ENCODE measurements at regions not wholly inside any gene's neighbourhood (a gene's known extent, or its start where the extent isn't known, plus 50 kb on each side); places are given as distances from the start of the nearest gene placed in this dataset.

DNA sequence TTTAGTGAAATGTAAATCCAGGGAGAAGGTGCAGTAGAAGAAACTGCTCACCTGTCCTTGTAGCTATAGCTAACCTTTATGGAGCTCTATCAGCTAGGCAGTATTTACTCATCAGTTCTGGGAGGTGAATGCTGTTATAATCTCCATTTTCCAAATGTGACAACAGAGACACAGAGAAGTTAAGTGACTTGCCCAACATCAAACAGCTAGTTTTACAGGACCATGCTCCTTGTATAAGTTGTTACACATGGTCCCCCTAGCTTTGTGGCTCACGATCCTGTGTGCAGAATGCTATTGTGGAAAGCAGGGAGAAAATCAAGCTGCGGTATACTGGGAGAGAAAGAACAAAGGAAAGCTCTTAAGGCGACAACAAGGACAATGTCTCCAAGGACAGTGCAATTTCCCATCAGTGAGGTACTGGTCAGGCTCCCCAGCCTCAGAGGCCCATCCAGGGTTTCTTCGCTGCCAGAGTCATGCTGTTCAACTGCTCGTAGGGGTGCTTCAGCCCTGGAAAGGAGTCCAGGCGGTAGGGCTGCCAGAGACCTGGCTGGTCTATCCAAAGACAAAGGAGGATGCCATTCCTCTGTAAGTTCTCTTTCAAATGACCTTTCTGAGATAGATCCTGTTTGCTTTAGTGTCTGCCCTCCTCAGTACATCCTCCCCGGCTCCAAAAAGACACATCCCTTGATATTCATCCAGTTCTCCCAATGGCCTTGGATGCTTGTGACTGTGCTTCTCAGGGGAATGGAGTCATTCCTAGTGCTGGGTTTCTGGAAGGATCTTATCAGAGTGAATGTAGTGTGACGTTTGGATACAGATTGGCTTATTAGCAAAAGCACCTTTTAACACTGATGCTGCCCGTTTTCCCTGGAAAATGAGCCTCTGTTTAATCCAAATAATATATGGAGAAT is 95.5 kb downstream of the ARF6 start:
- TF ChIP-seq, protein P1, sequence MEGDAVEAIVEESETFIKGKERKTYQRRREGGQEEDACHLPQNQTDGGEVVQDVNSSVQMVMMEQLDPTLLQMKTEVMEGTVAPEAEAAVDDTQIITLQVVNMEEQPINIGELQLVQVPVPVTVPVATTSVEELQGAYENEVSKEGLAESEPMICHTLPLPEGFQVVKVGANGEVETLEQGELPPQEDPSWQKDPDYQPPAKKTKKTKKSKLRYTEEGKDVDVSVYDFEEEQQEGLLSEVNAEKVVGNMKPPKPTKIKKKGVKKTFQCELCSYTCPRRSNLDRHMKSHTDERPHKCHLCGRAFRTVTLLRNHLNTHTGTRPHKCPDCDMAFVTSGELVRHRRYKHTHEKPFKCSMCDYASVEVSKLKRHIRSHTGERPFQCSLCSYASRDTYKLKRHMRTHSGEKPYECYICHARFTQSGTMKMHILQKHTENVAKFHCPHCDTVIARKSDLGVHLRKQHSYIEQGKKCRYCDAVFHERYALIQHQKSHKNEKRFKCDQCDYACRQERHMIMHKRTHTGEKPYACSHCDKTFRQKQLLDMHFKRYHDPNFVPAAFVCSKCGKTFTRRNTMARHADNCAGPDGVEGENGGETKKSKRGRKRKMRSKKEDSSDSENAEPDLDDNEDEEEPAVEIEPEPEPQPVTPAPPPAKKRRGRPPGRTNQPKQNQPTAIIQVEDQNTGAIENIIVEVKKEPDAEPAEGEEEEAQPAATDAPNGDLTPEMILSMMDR (IDR thresholded peaks at IDR 0.05; ENCODE audit: insufficient read depth, low read depth, low read length): no peak
- no peak for TF ChIP-seq EZH2 (IDR thresholded peaks at IDR 0.05; ENCODE audit: insufficient read depth, low read length)

All from astrocyte (in vitro differentiated cells and primary cell).